Osteocyte (in vitro differentiated cells): ENCODE measurements at regions not wholly inside any gene's neighbourhood (a gene's known extent, or its start where the extent isn't known, plus 50 kb on each side); places are given as distances from the start of the nearest gene placed in this dataset.

Experiments
- DNase-seq: peaks from one replicate; pipeline ENCODE4 v3.0.0; 2021; ENCODE audit warnings: mixed read lengths; ENCODE audit not compliant: unreplicated experiment; ENCODE audit errors: extremely low spot score
- H3K27ac Mint-ChIP-seq: one replicate; pipeline ENCODE4 v1.8.0; 2021; ENCODE audit warnings: mild to moderate bottlenecking, mixed read lengths; ENCODE audit not compliant: unreplicated experiment
- H3K27me3 Mint-ChIP-seq: one replicate; pipeline ENCODE4 v1.8.0; 2021; ENCODE audit warnings: mixed read lengths; ENCODE audit not compliant: unreplicated experiment
- H3K36me3 Mint-ChIP-seq: one replicate; pipeline ENCODE4 v1.8.0; 2021; ENCODE audit warnings: mixed read lengths; ENCODE audit not compliant: unreplicated experiment
- H3K4me1 Mint-ChIP-seq: one replicate; pipeline ENCODE4 v1.8.0; 2021; ENCODE audit warnings: mixed read lengths; ENCODE audit not compliant: unreplicated experiment
- H3K4me3 Mint-ChIP-seq: one replicate; pipeline ENCODE4 v1.8.0; 2021; ENCODE audit warnings: mild to moderate bottlenecking, moderate library complexity, mixed read lengths; ENCODE audit not compliant: unreplicated experiment
- H3K9me3 Mint-ChIP-seq: one replicate; pipeline ENCODE4 v1.8.0; 2021; ENCODE audit warnings: mixed read lengths; ENCODE audit not compliant: unreplicated experiment
- TF ChIP-seq, protein P1 (sequence below): fragments of 200-600 bp; sonication (generic); IDR thresholded peaks from 2 replicates; pipeline ENCODE4 v1.5.0; 2021; ENCODE audit warnings: antibody characterized with exemption, mild to moderate bottlenecking, moderate library complexity

DNA sequence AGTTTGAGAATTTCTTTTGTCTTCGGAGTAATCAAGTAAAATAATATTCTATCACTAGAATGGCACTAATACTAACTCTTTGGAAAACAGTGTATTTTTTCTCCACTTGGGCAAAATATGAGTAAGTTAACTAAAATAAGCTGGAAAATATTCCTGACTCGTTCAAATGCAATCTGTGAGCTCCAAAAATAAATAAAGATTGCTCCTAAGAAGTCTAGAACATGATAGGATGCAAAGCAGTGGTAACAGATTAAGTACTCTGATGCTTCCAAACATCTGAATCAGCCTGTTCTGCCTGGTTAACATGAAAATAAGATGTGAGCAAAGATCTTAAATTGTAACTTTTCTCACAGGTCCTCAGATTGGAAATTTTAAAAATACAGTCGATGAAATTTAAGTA, 285.1 kb upstream of the ID4 start:
- no peaks in the 10 kb centered on the region for H3K36me3 Mint-ChIP-seq
- TF ChIP-seq, protein P1, sequence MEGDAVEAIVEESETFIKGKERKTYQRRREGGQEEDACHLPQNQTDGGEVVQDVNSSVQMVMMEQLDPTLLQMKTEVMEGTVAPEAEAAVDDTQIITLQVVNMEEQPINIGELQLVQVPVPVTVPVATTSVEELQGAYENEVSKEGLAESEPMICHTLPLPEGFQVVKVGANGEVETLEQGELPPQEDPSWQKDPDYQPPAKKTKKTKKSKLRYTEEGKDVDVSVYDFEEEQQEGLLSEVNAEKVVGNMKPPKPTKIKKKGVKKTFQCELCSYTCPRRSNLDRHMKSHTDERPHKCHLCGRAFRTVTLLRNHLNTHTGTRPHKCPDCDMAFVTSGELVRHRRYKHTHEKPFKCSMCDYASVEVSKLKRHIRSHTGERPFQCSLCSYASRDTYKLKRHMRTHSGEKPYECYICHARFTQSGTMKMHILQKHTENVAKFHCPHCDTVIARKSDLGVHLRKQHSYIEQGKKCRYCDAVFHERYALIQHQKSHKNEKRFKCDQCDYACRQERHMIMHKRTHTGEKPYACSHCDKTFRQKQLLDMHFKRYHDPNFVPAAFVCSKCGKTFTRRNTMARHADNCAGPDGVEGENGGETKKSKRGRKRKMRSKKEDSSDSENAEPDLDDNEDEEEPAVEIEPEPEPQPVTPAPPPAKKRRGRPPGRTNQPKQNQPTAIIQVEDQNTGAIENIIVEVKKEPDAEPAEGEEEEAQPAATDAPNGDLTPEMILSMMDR, result no peak
- DNase-seq, result no peak
- H3K27ac Mint-ChIP-seq, result no peak overlapping the region
- H3K27me3 Mint-ChIP-seq, result no peaks in the 10 kb centered on the region
- H3K9me3 Mint-ChIP-seq, result peaks cover 8% of the 10 kb centered on the region
- no peaks in the 10 kb centered on the region for H3K4me1 Mint-ChIP-seq
- H3K4me3 Mint-ChIP-seq, result no peak overlapping the region

DNA sequence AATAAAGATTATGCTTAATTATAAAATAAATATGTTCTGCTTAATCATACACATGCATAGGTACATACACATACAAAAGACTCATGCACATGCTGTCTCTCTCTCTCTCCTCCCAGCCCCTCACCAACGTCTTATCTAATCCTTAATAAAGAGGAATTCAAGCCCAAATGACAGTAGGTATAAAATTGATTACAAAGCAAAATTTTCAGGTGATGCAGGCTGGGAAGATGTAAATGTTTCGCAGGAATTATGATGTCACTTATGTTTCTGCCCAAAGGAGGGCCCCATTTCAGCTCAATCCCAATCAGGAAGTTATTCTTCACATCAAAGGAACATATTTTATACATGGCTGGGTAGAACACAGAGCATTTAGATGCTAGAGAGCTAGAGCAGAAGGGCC, 284.6 kb upstream of the ID4 start:
- TF ChIP-seq, protein P1, result no peak
- Mint-ChIP-seq H3K36me3 (no peaks in the 10 kb centered on the region), H3K4me1 (no peaks in the 10 kb centered on the region), H3K27me3 (no peaks in the 10 kb centered on the region), H3K9me3 (peaks cover 8% of the 10 kb centered on the region), H3K4me3 (no peak overlapping the region), H3K27ac (no peak overlapping the region)
- DNase-seq, result no peak

DNA sequence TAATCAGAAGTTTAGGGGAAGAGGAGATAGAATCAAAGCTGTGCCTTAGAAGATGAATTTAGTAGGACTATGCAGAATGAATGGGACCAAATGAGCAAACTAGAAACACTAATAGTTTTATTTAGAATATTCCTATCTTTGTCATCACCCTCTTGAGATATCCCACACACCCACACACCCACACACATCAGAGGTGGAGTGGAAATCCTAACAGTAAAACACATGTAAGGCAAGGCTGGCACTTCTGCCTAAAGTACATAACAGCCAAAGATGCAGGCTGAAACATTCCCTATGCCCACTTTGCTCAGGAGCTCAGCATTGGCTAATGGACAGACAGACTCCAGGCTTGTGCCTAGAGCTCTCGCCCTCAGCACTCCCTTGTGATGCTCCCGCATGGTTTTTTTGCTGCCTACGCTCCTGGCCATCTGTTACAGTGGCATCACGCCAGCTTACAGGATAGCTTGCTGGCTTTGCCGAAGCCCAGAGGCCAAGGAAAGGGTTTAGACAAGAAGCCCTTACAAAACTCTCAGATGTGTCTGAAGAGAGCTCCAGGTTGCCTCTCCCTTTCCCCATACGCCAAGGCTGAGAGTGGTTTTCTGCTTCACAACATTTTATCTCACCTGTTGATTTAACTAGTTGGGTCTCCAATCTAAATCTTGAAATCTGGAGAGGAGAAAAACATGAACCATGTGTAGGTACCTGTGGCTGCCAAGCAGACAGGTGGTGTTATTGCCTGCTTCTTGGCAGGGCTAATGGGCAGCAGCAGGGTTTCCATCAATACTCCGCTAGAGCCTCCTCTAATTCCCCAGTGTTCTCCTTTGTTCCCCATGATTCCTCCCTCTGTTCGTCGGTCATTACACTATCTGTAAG, 282.6 kb upstream of the ID4 start:
- no peaks in the 10 kb centered on the region for H3K36me3 Mint-ChIP-seq
- TF ChIP-seq, protein P1, result no peak
- H3K9me3 Mint-ChIP-seq, result peaks cover 8% of the 10 kb centered on the region
- H3K4me1 Mint-ChIP-seq, result no peaks in the 10 kb centered on the region
- DNase-seq, result no peak
- H3K4me3 Mint-ChIP-seq, result no peak overlapping the region
- no peaks in the 10 kb centered on the region for H3K27me3 Mint-ChIP-seq
- no peak overlapping the region for H3K27ac Mint-ChIP-seq

DNA sequence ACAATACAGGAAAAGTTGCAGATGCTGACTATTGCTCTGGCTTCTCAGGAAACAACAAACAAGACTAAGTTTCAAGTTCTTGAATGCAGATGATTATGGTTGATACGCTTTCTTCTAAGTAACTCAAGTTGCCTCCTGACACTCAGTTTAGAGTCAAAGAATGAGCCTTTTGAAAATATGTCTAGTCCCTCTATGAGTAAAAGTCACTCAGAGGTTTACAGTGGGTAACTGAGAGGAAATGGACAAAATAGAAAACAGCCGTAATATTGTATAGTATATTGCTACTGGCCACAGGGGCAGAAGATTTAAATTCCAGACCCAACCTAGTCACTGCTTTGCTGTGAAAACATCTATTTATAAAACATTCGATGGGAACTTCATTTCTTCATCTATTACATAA, 280.0 kb upstream of the ID4 start:
- H3K36me3 Mint-ChIP-seq, result no peaks in the 10 kb centered on the region
- no peak overlapping the region for H3K4me3 Mint-ChIP-seq
- no peak overlapping the region for H3K27ac Mint-ChIP-seq
- TF ChIP-seq, protein P1, result no peak
- peaks cover 8% of the 10 kb centered on the region for H3K9me3 Mint-ChIP-seq
- H3K4me1 Mint-ChIP-seq, result no peaks in the 10 kb centered on the region
- H3K27me3 Mint-ChIP-seq, result no peaks in the 10 kb centered on the region
- no peak for DNase-seq

DNA sequence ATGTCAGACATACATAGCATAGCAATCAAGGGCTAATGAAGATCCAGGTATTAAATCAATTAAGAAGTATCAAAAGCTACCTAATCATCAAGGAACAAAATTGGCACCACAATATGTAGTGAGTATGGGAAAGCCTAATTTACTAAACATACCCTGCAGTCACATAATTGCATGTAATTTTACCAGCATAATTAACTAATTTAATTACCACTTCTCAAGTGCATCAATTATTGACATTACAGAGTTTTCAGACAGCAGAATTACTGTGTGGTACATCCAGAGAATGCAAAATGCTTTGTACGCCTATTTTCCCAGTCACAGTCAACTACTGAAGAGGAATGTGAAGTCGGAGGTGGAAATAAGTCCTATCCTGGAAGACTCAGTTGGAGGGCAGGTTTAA, 279.0 kb upstream of the ID4 start:
- no peaks in the 10 kb centered on the region for H3K27me3 Mint-ChIP-seq
- DNase-seq, result no peak
- H3K9me3 Mint-ChIP-seq, result peaks cover under 1% of the 10 kb centered on the region
- no peak overlapping the region for H3K27ac Mint-ChIP-seq
- H3K4me3 Mint-ChIP-seq, result no peak overlapping the region
- TF ChIP-seq, protein P1, result no peak
- H3K36me3 Mint-ChIP-seq, result no peaks in the 10 kb centered on the region
- no peaks in the 10 kb centered on the region for H3K4me1 Mint-ChIP-seq
